H9 (cell line): ENCODE measurements at regions not wholly inside any gene's neighbourhood (a gene's known extent, or its start where the extent isn't known, plus 50 kb on each side); places are given as distances from the start of the nearest gene placed in this dataset.
"Not testable (repeated sequence)": the region's sequence is repeated elsewhere in the genome, so short reads cannot be mapped to it uniquely, and the experiment has no call there.

ENCODE experiments used
- DNase-seq: peaks from one replicate; pipeline ENCODE4 v3.0.0-alpha.2; 2017
- H2AFZ ChIP-seq: one replicate; pipeline ENCODE4 v1.6.1; 2013; ENCODE audit warnings: mild to moderate bottlenecking, low read length, control low read depth, moderate library complexity
- H2AK5ac ChIP-seq: 2 replicates; pipeline ENCODE4 v1.6.1; 2013; ENCODE audit warnings: low read length, control low read depth, mixed read lengths; ENCODE audit not compliant: insufficient read length
- H2BK120ac ChIP-seq: one replicate; pipeline ENCODE4 v1.6.1; 2013; ENCODE audit warnings: low read depth, mild to moderate bottlenecking, low read length, control low read depth, inconsistent platforms; ENCODE audit not compliant: poor library complexity, severe bottlenecking
- H2BK12ac ChIP-seq: 2 replicates; pipeline ENCODE4 v1.6.1; 2013; ENCODE audit warnings: low read length, control low read depth, mixed read lengths, low read depth; ENCODE audit not compliant: insufficient read length
- H2BK15ac ChIP-seq: 2 replicates; pipeline ENCODE4 v1.6.1; 2013; ENCODE audit warnings: low read depth, low read length, control low read depth
- H2BK20ac ChIP-seq: one replicate; pipeline ENCODE4 v1.6.1; 2013; ENCODE audit warnings: low read depth, mild to moderate bottlenecking, low read length, control low read depth, inconsistent platforms; ENCODE audit not compliant: poor library complexity, severe bottlenecking
- H2BK5ac ChIP-seq: 2 replicates; pipeline ENCODE4 v1.6.1; 2013; ENCODE audit warnings: low read length, control low read depth, mixed read lengths; ENCODE audit not compliant: insufficient read length
- H3K14ac ChIP-seq: 2 replicates; pipeline ENCODE4 v1.6.1; 2013; ENCODE audit warnings: low read length, control low read depth; ENCODE audit not compliant: insufficient read depth
- H3K18ac ChIP-seq: 2 replicates; pipeline ENCODE4 v1.6.1; 2013; ENCODE audit warnings: low read depth, mild to moderate bottlenecking, mixed read lengths, low read length, control low read depth; ENCODE audit not compliant: insufficient read length
- H3K23ac ChIP-seq: 2 replicates; pipeline ENCODE4 v1.6.1; 2013; ENCODE audit warnings: low read length, control low read depth, mixed read lengths, low read depth; ENCODE audit not compliant: insufficient read length
- H3K23me2 ChIP-seq: 2 replicates; pipeline ENCODE4 v1.6.1; 2013; ENCODE audit warnings: low read depth, mild to moderate bottlenecking, mixed read lengths, low read length, control low read depth; ENCODE audit not compliant: insufficient read length, poor library complexity, severe bottlenecking
- H3K27ac ChIP-seq: 2 replicates; pipeline ENCODE4 v1.5.1; 2013; ENCODE audit warnings: low read length, control low read depth, mixed read lengths, low read depth; ENCODE audit not compliant: insufficient read length
- H3K27me3 ChIP-seq: 2 replicates; pipeline ENCODE4 v1.6.1; 2013; ENCODE audit warnings: low read length, control low read depth, inconsistent platforms; ENCODE audit not compliant: insufficient read depth
- H3K4ac ChIP-seq: 2 replicates; pipeline ENCODE4 v1.6.1; 2013; ENCODE audit warnings: low read depth, mild to moderate bottlenecking, control low read depth, inconsistent platforms, low read length, moderate library complexity
- H3K4me1 ChIP-seq: 2 replicates; pipeline ENCODE4 v1.6.1; 2013; ENCODE audit warnings: low read length, control low read depth, inconsistent platforms; ENCODE audit not compliant: insufficient read depth
- H3K4me2 ChIP-seq: 2 replicates; pipeline ENCODE4 v1.6.1; 2013; ENCODE audit warnings: low read length, control low read depth, mixed read lengths; ENCODE audit not compliant: insufficient read length, insufficient read depth
- H3K56ac ChIP-seq: 2 replicates; pipeline ENCODE4 v1.6.1; 2013; ENCODE audit warnings: low read depth, mild to moderate bottlenecking, mixed read lengths, low read length, control low read depth; ENCODE audit not compliant: insufficient read length
- H3K79me1 ChIP-seq: 2 replicates; pipeline ENCODE4 v1.6.1; 2013; ENCODE audit warnings: low read depth, mild to moderate bottlenecking, moderate library complexity, low read length, control low read depth, inconsistent platforms; ENCODE audit not compliant: insufficient read depth, poor library complexity, severe bottlenecking
- H3K79me2 ChIP-seq: 2 replicates; pipeline ENCODE4 v1.6.1; 2013; ENCODE audit warnings: low read length, control low read depth, inconsistent platforms; ENCODE audit not compliant: insufficient read depth
- H3K9ac ChIP-seq: 2 replicates; pipeline ENCODE4 v1.6.1; 2013; ENCODE audit warnings: low read length, control low read depth, mixed read lengths; ENCODE audit not compliant: insufficient read length; ENCODE audit errors: extremely low read depth
- H3K9me3 ChIP-seq: one replicate; pipeline ENCODE4 v1.6.1; 2013; ENCODE audit warnings: low read depth, low read length, inconsistent platforms; ENCODE audit not compliant: control insufficient read depth
- H3T11ph ChIP-seq: one replicate; pipeline ENCODE4 v1.6.1; 2013; ENCODE audit warnings: mild to moderate bottlenecking, low read length, control low read depth, inconsistent platforms
- H4K20me1 ChIP-seq: one replicate; pipeline ENCODE4 v1.6.1; 2013; ENCODE audit not compliant: control insufficient read depth, insufficient read length, insufficient read depth
- H4K5ac ChIP-seq: 2 replicates; pipeline ENCODE4 v1.6.1; 2013; ENCODE audit warnings: low read depth, mild to moderate bottlenecking, mixed read lengths, low read length, control low read depth; ENCODE audit not compliant: insufficient read length
- H4K8ac ChIP-seq: replicated peaks from 2 replicates; pipeline ENCODE4 v1.6.1; 2013; ENCODE audit warnings: low read length, control low read depth, mixed read lengths, low read depth; ENCODE audit not compliant: insufficient read length
- H4K91ac ChIP-seq: 2 replicates; pipeline ENCODE4 v1.6.1; 2013; ENCODE audit warnings: low read depth, mild to moderate bottlenecking, moderate library complexity, mixed read lengths, low read length, control low read depth; ENCODE audit not compliant: insufficient read length
- H3K27ac Mint-ChIP-seq, 3 experiments: 2 replicates in 2 of 3; 3 replicates in 1 of 3; pipeline ENCODE4 v1.8.0; 2020 to 2021; ENCODE audit warnings: mixed read lengths in 3 of 3, mild to moderate bottlenecking in 1 of 3, moderate library complexity in 1 of 3
- H3K27me3 Mint-ChIP-seq: 2 replicates; pipeline ENCODE4 v1.8.0; 2021; ENCODE audit warnings: low read depth, mild to moderate bottlenecking, moderate library complexity, mixed read lengths
- H3K36me3 Mint-ChIP-seq, 3 experiments: 2 replicates in 2 of 3; 3 replicates in 1 of 3; pipeline ENCODE4 v1.8.0; 2020 to 2021; ENCODE audit warnings: low read depth in 3 of 3, mixed read lengths in 3 of 3; ENCODE audit not compliant: insufficient read depth in 1 of 3
- H3K4me1 Mint-ChIP-seq, 2 experiments: 2 replicates each; pipeline ENCODE4 v1.8.0; 2020; ENCODE audit warnings: mixed read lengths in 2 of 2
- H3K4me3 Mint-ChIP-seq, 2 experiments: 2 replicates in 1 of 2; 3 replicates in 1 of 2; pipeline ENCODE4 v1.8.0; 2020 to 2021; ENCODE audit warnings: mild to moderate bottlenecking in 2 of 2, mixed read lengths in 2 of 2, moderate library complexity in 1 of 2
- H3K9me3 Mint-ChIP-seq, 2 experiments: 2 replicates in 1 of 2; 3 replicates in 1 of 2; pipeline ENCODE4 v1.8.0; 2020; ENCODE audit warnings: mild to moderate bottlenecking in 2 of 2, mixed read lengths in 2 of 2, moderate library complexity in 1 of 2
- WGBS: extraction: QIAGEN DNeasy Blood & Tissue Kit; methylation state at CpG from one replicate; pipeline ENCODE4 v1.1.7; 2013; ENCODE audit warnings: missing lambda C conversion rate, low lambda C conversion rate, mixed read lengths; ENCODE audit not compliant: insufficient read length; ENCODE audit errors: extremely low coverage; 5-methylcytosine and 5-hydroxymethylcytosine counted together
- TF ChIP-seq, protein P1 (sequence below): fragments of 200-600 bp; sonication (generic); conservative IDR thresholded peaks from 3 replicates; pipeline ENCODE4 v1.8.0; 2021; ENCODE audit warnings: antibody characterized with exemption, mild to moderate bottlenecking

DNA sequence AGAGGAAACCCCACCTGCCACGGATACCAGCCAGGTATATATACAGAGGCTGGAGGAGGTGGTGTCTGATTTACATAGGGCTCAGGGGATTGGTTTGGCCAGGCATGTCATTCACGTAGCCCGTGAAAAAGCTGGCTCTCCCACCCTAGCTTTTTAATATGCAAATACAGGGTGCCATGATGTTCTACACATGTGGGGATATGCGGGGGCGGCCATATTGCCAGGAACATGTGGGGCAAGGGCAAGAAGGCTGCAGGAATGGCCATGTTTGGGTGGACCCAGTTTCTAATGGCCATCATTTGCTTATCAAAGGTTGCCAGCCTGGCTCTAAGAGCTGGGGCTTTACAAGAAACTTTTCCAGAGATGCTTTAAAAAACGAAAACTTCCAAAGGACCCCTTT lies 131.5 kb upstream of the KIF5B start:
- no peak overlapping the region for H3K23ac ChIP-seq
- no peak overlapping the region for H4K8ac ChIP-seq
- Mint-ChIP-seq H3K27me3 (no peaks in the 10 kb centered on the region), H3K9me3 (no peaks in the 10 kb centered on the region), H3K4me3 (no peak overlapping the region), H3K36me3 (0 out of 7 replicates have a peak, but pooled peaks cover 0 to 2% (median 0%) of the 10 kb centered on the region in 3 experiments), H3K27ac (no peak overlapping the region), H3K4me1 (peaks cover 0 to 2% of the 10 kb centered on the region in 2 experiments; a peak in 1 of 4 replicates)
- no peak overlapping the region for H2BK120ac ChIP-seq
- H4K20me1 ChIP-seq = no peaks in the 10 kb centered on the region
- H4K91ac ChIP-seq = no peak overlapping the region
- no peak overlapping the region for H2BK20ac ChIP-seq
- no peaks in the 10 kb centered on the region for H3K23me2 ChIP-seq
- DNase-seq = no peak
- no peaks in the 10 kb centered on the region for H3K9me3 ChIP-seq
- WGBS = no CpG with 5 or more reads among the region's 6 CpGs
- no peaks in the 10 kb centered on the region for H3K4me1 ChIP-seq
- H2AFZ ChIP-seq = no peak overlapping the region
- no peak overlapping the region for H3K9ac ChIP-seq
- no peak overlapping the region for H2BK12ac ChIP-seq
- H2BK5ac ChIP-seq = no peak overlapping the region
- no peaks in the 10 kb centered on the region for H3K79me1 ChIP-seq
- H3K27me3 ChIP-seq = no peaks in the 10 kb centered on the region
- no peak overlapping the region for H3K56ac ChIP-seq
- H3K14ac ChIP-seq = no peak overlapping the region
- no peak overlapping the region for H3K18ac ChIP-seq
- H2AK5ac ChIP-seq = no peak overlapping the region
- TF ChIP-seq, protein P1, sequence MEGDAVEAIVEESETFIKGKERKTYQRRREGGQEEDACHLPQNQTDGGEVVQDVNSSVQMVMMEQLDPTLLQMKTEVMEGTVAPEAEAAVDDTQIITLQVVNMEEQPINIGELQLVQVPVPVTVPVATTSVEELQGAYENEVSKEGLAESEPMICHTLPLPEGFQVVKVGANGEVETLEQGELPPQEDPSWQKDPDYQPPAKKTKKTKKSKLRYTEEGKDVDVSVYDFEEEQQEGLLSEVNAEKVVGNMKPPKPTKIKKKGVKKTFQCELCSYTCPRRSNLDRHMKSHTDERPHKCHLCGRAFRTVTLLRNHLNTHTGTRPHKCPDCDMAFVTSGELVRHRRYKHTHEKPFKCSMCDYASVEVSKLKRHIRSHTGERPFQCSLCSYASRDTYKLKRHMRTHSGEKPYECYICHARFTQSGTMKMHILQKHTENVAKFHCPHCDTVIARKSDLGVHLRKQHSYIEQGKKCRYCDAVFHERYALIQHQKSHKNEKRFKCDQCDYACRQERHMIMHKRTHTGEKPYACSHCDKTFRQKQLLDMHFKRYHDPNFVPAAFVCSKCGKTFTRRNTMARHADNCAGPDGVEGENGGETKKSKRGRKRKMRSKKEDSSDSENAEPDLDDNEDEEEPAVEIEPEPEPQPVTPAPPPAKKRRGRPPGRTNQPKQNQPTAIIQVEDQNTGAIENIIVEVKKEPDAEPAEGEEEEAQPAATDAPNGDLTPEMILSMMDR = no peak
- H4K5ac ChIP-seq = no peak overlapping the region
- no peak overlapping the region for H3K4me2 ChIP-seq
- no peak overlapping the region for H2BK15ac ChIP-seq
- no peaks in the 10 kb centered on the region for H3K79me2 ChIP-seq
- H3K27ac ChIP-seq = no peak overlapping the region
- no peak overlapping the region for H3T11ph ChIP-seq
- H3K4ac ChIP-seq = no peak overlapping the region

DNA sequence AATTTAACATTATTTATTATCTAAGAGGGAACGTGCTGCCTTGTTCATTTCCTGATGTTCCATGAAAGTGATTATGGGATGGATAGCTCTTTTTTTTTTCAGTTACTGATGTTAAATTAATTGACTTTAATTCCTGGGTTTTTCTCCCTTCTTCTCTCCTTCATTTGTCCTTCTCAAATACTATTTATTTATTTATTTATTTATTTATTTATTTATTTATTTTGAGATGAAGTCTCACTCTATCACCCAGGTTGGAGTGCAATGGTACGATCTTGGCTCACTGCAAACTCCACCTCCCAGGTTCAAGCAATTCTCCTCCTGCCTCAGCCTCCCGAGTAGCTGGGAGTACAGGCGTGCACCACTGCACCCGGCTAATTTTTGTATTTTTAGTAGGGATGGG lies 127.4 kb upstream of the KIF5B start:
- not testable (repeated sequence) for H4K8ac ChIP-seq, H3K27me3 ChIP-seq, H3K18ac ChIP-seq, H4K20me1 ChIP-seq, H3K9me3 ChIP-seq, H4K5ac ChIP-seq, H2BK5ac ChIP-seq, H3K4ac ChIP-seq, H2BK15ac ChIP-seq, H3K23me2 ChIP-seq, H2AFZ ChIP-seq, H3K36me3 Mint-ChIP-seq, H3K9me3 Mint-ChIP-seq, H3K4me1 Mint-ChIP-seq, H3K79me2 ChIP-seq, H2BK20ac ChIP-seq, H3K4me2 ChIP-seq, H3K56ac ChIP-seq, H2BK12ac ChIP-seq, H2BK120ac ChIP-seq, H3K4me1 ChIP-seq, H3K27ac ChIP-seq, H3K14ac ChIP-seq, H3T11ph ChIP-seq, DNase-seq, H3K23ac ChIP-seq, H3K9ac ChIP-seq, H3K4me3 Mint-ChIP-seq, H3K27ac Mint-ChIP-seq, H3K79me1 ChIP-seq, H3K27me3 Mint-ChIP-seq, H4K91ac ChIP-seq, H2AK5ac ChIP-seq
- no CpG with 5 or more reads among the region's 5 CpGs for WGBS
